ENCODE measurements at regions not wholly inside any gene's neighbourhood (a gene's known extent, or its start where the extent isn't known, plus 50 kb on each side); places are given as distances from the start of the nearest gene placed in this dataset.

GRCh38 chr17:45715787-45716186 is 68.3 kb upstream of the CRHR1 start:
- no peak for DNase-seq (ENCODE audit: low read depth in 2 of 2)

- no peak for DNase-seq (ENCODE audit: low read depth in 2 of 2)
Measured at GRCh38 chr17:45718791-45719190, 65.3 kb upstream of the CRHR1 start.

DNA sequence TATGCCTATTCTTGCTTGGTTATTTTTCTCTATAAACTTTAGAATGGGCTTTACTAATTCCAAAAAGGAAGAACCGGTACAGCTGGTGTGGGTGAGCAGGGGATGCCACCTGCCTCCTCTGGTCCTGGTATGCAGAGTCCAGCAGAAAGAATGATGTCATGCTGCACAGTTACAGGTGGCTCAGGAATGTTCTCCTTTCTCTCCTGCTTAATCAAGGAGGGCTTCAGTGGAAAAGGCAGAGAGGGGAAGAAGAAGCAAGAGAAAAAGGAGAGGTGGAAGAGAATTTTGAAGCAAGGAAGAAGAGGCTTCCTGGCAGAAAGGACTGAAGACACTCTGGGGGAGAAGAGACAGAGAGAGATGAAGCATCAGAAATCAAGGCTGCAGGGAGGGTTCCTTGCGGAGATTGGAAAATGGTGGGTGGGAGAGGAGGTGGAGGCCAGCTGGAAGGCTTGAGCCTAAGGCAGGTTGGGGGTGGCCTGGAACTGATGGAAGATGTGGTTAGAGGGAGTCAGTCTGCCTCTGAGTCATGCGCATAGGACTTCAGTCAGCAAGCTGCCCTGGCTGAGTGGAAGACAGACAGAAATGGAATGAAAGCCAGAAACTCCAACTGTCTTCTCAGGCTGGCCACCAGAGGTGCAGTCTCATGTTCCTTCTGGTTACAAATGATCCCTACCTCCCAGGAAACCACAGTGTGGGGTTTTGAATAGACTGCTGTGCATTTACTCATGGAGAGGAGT is 64.6 kb upstream of the CRHR1 start:
- no peak for DNase-seq (ENCODE audit: low read depth in 2 of 2)

DNA sequence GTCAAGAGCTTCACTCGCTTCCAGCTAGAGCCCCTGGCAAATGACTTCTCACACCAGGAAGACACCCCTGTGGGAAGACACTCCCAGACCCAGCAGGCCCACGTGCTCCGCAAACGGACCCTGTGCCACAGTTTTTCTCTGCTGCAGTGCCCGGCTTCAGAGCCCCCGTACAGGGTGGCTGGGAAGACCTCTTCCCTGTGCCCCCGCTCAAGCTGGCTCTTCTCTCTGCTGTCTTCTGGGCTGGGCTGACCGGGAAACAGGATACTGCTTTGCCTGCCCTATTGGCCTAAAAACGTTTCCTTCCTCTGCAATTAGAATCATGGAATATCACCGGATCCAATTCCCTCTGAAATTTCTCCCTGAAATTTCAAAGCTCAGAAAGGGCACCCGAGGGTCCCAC is 63.7 kb upstream of the CRHR1 start:
- DNase-seq (ENCODE audit: low read depth in 2 of 2): no peak

- DNase-seq (ENCODE audit: low read depth in 2 of 2): no peak
Measured at GRCh38 chr17:45722161-45722560, 62.0 kb upstream of the CRHR1 start.

GRCh38 chr17:45729294-45729907 is 54.7 kb upstream of the CRHR1 start:
- DNase-seq (ENCODE audit: low read depth in 2 of 2): no peak

GRCh38 chr17:45730192-45730591 is 53.9 kb upstream of the CRHR1 start:
- DNase-seq (ENCODE audit: low read depth in 2 of 2): no peak

DNA sequence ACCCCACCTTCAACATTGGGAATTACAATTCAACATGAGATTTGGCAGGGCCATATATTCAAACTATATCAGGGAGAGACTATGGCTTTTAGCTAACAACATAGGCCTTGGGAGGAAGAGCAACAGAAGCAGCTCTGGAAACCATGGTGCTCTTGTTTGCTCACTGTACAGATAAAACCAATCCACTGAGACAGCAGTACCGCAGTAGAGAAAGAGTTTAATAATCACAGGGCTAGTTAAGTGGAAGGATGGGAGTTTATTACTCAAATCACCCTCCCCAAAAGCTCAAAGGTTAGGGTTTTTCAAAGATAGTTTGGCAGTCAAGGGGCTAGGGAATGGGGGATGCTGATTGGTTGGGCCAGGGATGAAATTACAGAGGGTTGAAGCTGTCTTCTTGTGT is 52.7 kb upstream of the CRHR1 start:
- DNase-seq (ENCODE audit: low read depth in 2 of 2): no peak

GRCh38 chr17:45732926-45733505 is 51.1 kb upstream of the CRHR1 start:
- no peak for DNase-seq (ENCODE audit: low read depth in 2 of 2)

DNA sequence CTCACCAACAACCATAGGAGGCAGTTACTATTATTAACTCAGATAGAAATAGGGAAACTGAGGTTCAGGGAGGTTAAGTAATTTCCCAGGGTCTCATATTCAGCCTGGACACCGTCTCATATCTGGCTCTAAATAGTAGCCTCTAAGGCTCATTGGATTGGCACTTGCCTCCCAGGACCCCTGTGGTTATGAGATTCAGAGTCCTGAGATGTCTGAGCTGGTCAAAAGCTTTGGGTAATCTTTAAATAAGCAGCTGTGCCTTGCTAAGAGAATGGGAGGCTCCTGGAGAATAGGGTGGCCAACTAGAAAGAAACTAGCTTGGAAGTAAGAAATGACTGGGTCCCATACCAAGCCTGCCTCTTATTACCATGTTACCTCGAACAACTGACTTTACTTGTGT is 50.3 kb upstream of the CRHR1 start:
- no peak for DNase-seq (ENCODE audit: low read depth in 2 of 2)

Data from stimulated activated CD4-positive, alpha-beta T cell treated with anti-CD3 and anti-CD28 coated beads, Interleukin-1b, Interleukin-23, amount 100 ng/mL, for 4 hours (primary cell).